CD4-positive, alpha-beta T cell (primary cell): ENCODE measurements at regions not wholly inside any gene's neighbourhood (a gene's known extent, or its start where the extent isn't known, plus 50 kb on each side); places are given as distances from the start of the nearest gene placed in this dataset.

ENCODE experiments used
- ATAC-seq: fragments of 200-7000 bp; cut with Tn5 transposase; one replicate; pipeline ENCODE4 v1.10.0; 2022; ENCODE audit warnings: mild to moderate bottlenecking; ENCODE audit not compliant: poor library complexity
- CTCF ChIA-PET: fragments of 350-600 bp; sonication (Branson Sonifier 250); formaldehyde crosslinking; loops from one replicate; lab custom pipeline; 2021; ENCODE audit warnings: antibody characterized with exemption, inconsistent platforms; lab: Charles Lee
- POLR2A ChIA-PET: fragments of 350-600 bp; sonication (Branson Sonifier 250); formaldehyde crosslinking; loops from one replicate; lab custom pipeline; 2021; ENCODE audit warnings: antibody characterized with exemption, inconsistent platforms; lab: Charles Lee
- DNase-seq, 14 experiments: peaks; one replicate each; pipeline ENCODE4 v3.0.0-alpha.2; 2013 to 2020; ENCODE audit warnings: mixed read lengths in 2 of 14
- H3K27ac ChIP-seq, 2 donors: one replicate each; pipeline versions ENCODE4 v1.5.1 to v1.7.0; 2013; ENCODE audit warnings: low read length in 2 of 2, low read depth in 1 of 2, mild to moderate bottlenecking in 1 of 2
- H3K27me3 ChIP-seq, 2 experiments: 1 replicate in 1 of 2; 2 replicates in 1 of 2; pipeline versions ENCODE4 v1.6.1 to v1.7.0; 2013; ENCODE audit warnings: low read length in 2 of 2, control low read depth in 1 of 2, mild to moderate bottlenecking in 1 of 2, moderate library complexity in 1 of 2; ENCODE audit not compliant: insufficient read depth in 2 of 2, control insufficient read depth in 1 of 2
- H3K36me3 ChIP-seq: one replicate; pipeline ENCODE4 v1.6.1; 2013; ENCODE audit warnings: low read length, control low read depth; ENCODE audit not compliant: insufficient read depth
- H3K4me1 ChIP-seq: one replicate; pipeline ENCODE4 v1.6.1; 2013; ENCODE audit warnings: low read length, control low read depth; ENCODE audit not compliant: insufficient read depth
- H3K4me3 ChIP-seq: one replicate; pipeline ENCODE4 v1.5.1; 2013; ENCODE audit warnings: mild to moderate bottlenecking, low read length, moderate library complexity
- H3K9me3 ChIP-seq, 2 experiments: 1 replicate in 1 of 2; 2 replicates in 1 of 2; pipeline versions ENCODE4 v1.6.1 to v1.7.0; 2013; ENCODE audit warnings: low read length in 2 of 2, mild to moderate bottlenecking in 2 of 2, control low read depth in 1 of 2, moderate library complexity in 1 of 2; ENCODE audit not compliant: control insufficient read depth in 1 of 2, insufficient read depth in 1 of 2
- H3K27ac Mint-ChIP-seq: one replicate; pipeline ENCODE4 v1.8.0; 2020; ENCODE audit warnings: mixed read lengths
- H3K27me3 Mint-ChIP-seq: one replicate; pipeline ENCODE4 v1.8.0; 2021; ENCODE audit warnings: mixed read lengths
- H3K36me3 Mint-ChIP-seq: one replicate; pipeline ENCODE4 v1.8.0; 2021; ENCODE audit warnings: low read depth, mixed read lengths
- H3K4me1 Mint-ChIP-seq: one replicate; pipeline ENCODE4 v1.8.0; 2021; ENCODE audit warnings: low read depth, mixed read lengths
- H3K4me3 Mint-ChIP-seq: one replicate; pipeline ENCODE4 v1.8.0; 2020; ENCODE audit warnings: mild to moderate bottlenecking, mixed read lengths
- H3K9me3 Mint-ChIP-seq: one replicate; pipeline ENCODE4 v1.8.0; 2020; ENCODE audit warnings: mixed read lengths
- intact Hi-C, 2 experiments: fragments of 100-400 bp; cut with DNase I in 1 of 2; cut with micrococcal nuclease in 1 of 2; formaldehyde crosslinking; loops; one replicate each; pipeline versions ENCODE4 v1.15.1 to v1.9.0; 2023 to 2025; cut with DNase I, micrococcal nuclease
- TF ChIP-seq, protein P1 (sequence below): fragments of 200-600 bp; IDR thresholded peaks from one replicate; pipeline ENCODE4 v1.8.0; 2022; ENCODE audit warnings: antibody characterized with exemption, mild to moderate bottlenecking

DNA sequence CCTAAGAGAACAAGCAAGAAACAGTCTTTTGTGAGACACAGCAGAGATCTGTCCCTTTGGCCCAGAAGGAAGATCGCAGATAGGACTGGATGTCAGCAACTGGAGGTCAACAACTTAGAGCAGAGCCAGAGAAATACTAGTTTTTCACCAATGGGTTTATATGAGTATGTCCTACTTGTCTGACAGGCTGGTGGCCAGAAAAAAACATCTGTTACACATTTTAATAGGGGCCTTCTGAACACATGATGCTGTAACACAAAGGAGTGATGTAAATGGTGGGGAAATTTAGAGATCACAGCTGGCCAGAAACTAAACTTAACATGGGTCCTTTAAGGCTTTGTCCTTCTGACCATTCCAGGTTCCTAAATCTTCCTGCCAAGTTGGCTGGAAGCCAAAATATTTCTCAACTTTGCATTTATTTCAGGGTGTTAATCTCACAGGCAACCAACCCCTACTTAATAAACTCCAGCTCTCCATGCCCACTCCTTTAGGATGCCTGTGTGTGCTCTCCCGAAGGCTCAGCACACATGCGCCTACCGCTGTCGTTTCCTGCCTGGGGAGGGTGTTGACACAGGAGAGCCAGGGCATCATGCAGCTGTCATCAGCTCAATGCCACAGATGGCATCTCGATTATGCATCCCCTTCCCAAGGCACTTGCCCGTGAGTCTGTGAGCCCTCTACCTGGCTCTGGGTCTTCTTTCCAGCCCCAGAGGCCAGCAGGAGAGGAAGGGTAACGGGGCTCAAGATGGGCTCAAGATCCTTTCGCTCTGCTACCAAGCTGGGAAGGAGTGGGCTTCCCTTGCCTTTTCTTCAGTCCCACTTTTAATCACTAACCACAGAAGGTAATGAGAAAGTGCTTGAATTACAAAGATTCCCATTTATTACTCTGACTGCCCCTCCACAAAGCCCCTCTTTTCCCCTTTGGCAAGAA is 252.5 kb downstream of the ETAA1 start:
- H3K4me1 Mint-ChIP-seq, result no peaks in the 10 kb centered on the region
- no peak for DNase-seq
- peaks cover 3% of the 10 kb centered on the region for H3K9me3 Mint-ChIP-seq
- no peaks in the 10 kb centered on the region for H3K4me1 ChIP-seq
- H3K9me3 ChIP-seq, result peaks cover 11 to 13% of the 10 kb centered on the region in 2 experiments
- ATAC-seq, result no peak
- H3K36me3 ChIP-seq, result no peaks in the 10 kb centered on the region
- no peak overlapping the region for H3K4me3 Mint-ChIP-seq
- H3K27ac Mint-ChIP-seq, result no peak overlapping the region
- H3K27me3 ChIP-seq, result no peaks in the 10 kb centered on the region
- CTCF ChIA-PET, result no interaction called here
- TF ChIP-seq, protein P1, sequence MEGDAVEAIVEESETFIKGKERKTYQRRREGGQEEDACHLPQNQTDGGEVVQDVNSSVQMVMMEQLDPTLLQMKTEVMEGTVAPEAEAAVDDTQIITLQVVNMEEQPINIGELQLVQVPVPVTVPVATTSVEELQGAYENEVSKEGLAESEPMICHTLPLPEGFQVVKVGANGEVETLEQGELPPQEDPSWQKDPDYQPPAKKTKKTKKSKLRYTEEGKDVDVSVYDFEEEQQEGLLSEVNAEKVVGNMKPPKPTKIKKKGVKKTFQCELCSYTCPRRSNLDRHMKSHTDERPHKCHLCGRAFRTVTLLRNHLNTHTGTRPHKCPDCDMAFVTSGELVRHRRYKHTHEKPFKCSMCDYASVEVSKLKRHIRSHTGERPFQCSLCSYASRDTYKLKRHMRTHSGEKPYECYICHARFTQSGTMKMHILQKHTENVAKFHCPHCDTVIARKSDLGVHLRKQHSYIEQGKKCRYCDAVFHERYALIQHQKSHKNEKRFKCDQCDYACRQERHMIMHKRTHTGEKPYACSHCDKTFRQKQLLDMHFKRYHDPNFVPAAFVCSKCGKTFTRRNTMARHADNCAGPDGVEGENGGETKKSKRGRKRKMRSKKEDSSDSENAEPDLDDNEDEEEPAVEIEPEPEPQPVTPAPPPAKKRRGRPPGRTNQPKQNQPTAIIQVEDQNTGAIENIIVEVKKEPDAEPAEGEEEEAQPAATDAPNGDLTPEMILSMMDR, result no peak
- H3K4me3 ChIP-seq, result no peak overlapping the region
- H3K27me3 Mint-ChIP-seq, result peaks cover 4% of the 10 kb centered on the region
- POLR2A ChIA-PET, result no interaction called here
- intact Hi-C loops, result no loop called here
- H3K27ac ChIP-seq, result no peak overlapping the region
- no peaks in the 10 kb centered on the region for H3K36me3 Mint-ChIP-seq

DNA sequence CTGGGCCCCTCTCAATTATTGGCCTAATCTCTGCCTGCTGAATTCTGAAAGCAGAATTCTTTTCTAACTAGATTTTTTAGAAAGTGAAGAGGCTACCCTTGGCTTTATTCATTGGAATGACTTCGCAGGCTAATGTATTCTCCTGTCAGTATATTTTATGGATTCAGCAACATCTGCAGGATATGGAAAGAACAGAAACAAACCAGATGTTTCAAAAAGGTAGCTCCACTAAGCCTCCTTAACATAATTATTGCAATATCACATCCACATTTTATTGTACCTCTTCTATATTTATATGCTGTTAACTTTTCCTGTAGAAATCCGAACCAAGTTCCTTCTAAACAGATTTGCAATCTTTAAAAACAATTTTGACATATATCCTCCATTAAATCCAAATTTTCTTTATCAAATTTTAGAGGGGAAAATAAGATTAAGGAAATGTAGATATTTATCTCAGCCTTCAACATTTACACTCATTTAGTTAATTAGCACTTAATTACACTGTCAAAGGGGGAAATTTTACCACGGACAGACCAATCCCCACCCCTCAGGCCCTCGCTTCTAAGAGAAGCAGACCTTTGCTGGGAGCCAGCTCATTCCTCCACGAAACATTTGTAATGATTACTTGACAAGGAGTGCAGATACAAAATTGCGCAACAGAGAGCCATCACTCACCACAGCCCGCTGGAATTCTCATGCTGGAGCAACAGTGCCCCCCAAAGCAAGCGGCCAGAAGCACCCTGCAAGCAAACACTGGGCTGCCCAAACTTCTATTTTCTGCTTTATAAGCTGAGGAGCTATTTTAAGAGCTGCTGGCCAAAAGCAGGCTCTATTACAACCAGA is 253.4 kb downstream of the ETAA1 start:
- no peaks in the 10 kb centered on the region for H3K36me3 Mint-ChIP-seq
- Histone ChIP-seq H3K4me1 (no peaks in the 10 kb centered on the region), H3K36me3 (no peaks in the 10 kb centered on the region), H3K4me3 (no peak overlapping the region), H3K9me3 (peaks cover 11 to 13% of the 10 kb centered on the region in 2 experiments), H3K27ac (no peak overlapping the region), H3K27me3 (no peaks in the 10 kb centered on the region)
- H3K4me1 Mint-ChIP-seq, result no peaks in the 10 kb centered on the region
- intact Hi-C loops, result no loop called here
- H3K4me3 Mint-ChIP-seq, result no peak overlapping the region
- peaks cover 4% of the 10 kb centered on the region for H3K27me3 Mint-ChIP-seq
- ATAC-seq (no peak), DNase-seq (no peak)
- H3K27ac Mint-ChIP-seq, result no peak overlapping the region
- POLR2A ChIA-PET, result no interaction called here
- CTCF ChIA-PET, result no interaction called here
- peaks cover 3% of the 10 kb centered on the region for H3K9me3 Mint-ChIP-seq
- TF ChIP-seq, protein P1, result no peak

DNA sequence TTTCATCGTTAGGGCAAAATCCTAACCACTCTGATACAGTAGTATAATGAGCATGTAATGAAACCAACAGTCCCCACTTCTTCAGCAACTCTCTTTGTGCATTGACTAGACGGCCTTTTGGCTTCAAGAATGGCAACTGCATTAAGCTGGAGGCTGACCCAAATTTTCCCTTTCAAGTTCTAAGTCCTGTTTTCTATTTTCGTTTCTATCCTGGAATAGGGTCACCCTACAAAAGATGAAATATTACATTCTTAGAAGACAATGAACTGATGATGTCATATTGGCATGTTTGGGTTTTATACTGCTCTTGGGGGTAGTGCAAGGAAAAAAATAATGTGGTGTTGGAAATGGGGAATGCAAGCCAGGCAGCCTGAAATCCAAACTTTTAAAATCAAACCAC is 254.4 kb downstream of the ETAA1 start:
- Mint-ChIP-seq H3K27ac (no peak overlapping the region), H3K36me3 (no peaks in the 10 kb centered on the region), H3K27me3 (peaks cover 4% of the 10 kb centered on the region), H3K4me1 (no peaks in the 10 kb centered on the region), H3K4me3 (no peak overlapping the region), H3K9me3 (peaks cover 3% of the 10 kb centered on the region)
- Histone ChIP-seq H3K9me3 (peaks cover 7 to 8% of the 10 kb centered on the region in 2 experiments), H3K27ac (no peak overlapping the region), H3K27me3 (no peaks in the 10 kb centered on the region), H3K4me1 (no peaks in the 10 kb centered on the region), H3K36me3 (no peaks in the 10 kb centered on the region), H3K4me3 (no peak overlapping the region)
- ATAC-seq (no peak), DNase-seq (no peak)
- TF ChIP-seq, protein P1, result no peak
- ChIA-PET CTCF (no interaction called here), POLR2A (no interaction called here)
- intact Hi-C loops, result no loop called here
